ENCODE measurements at regions not wholly inside any gene's neighbourhood (a gene's known extent, or its start where the extent isn't known, plus 50 kb on each side); places are given as distances from the start of the nearest gene placed in this dataset.

- Histone ChIP-seq H3K9me2 (ENCODE audit: insufficient read depth, low read length) (no peaks in the 10 kb centered on the region), H2AFZ (ENCODE audit: low read depth, low read length) (no peak overlapping the region), H4K20me1 (ENCODE audit: insufficient read depth) (no peaks in the 10 kb centered on the region), H3K36me3 (ENCODE audit: insufficient read depth, low read length) (no peaks in the 10 kb centered on the region), H3K4me3 (ENCODE audit: low read length) (no peak overlapping the region), H3K27me3 (ENCODE audit: insufficient read depth, low read depth, low read length) (no peaks in the 10 kb centered on the region), H3F3A (ENCODE audit: insufficient read depth, low read length, poor library complexity, severe bottlenecking) (no peaks in the 10 kb centered on the region), H3K27ac (ENCODE audit: low read length) (no peak overlapping the region), H3K4me2 (ENCODE audit: low read length) (no peak overlapping the region), H3K79me2 (replicated peaks; ENCODE audit: insufficient read depth, low read length) (no peaks in the 10 kb centered on the region), H3K9ac (ENCODE audit: low read length) (no peak overlapping the region), H3K9me3 (ENCODE audit: low read length) (no peaks in the 10 kb centered on the region)
- TF ChIP-seq POLR2AphosphoS5 (IDR thresholded peaks at IDR 0.05) (no peak), TAF1 (IDR thresholded peaks at IDR 0.05; ENCODE audit: low read depth) (no peak), MXI1 (conservative IDR thresholded peaks at IDR 0.05; ENCODE audit: poor library complexity, severe bottlenecking) (no peak), EZH2 (IDR thresholded peaks at IDR 0.05; ENCODE audit: borderline replicate concordance, insufficient read depth, low read length, poor library complexity, severe bottlenecking) (no peak), REST (IDR thresholded peaks at IDR 0.05; ENCODE audit: borderline replicate concordance) (no peak), SMC3 (conservative IDR thresholded peaks at IDR 0.05; ENCODE audit: poor library complexity) (no peak), EP300 (conservative IDR thresholded peaks at IDR 0.05; ENCODE audit: poor library complexity, severe bottlenecking) (no peak), RAD21 (conservative IDR thresholded peaks at IDR 0.05) (no peak)
- TF ChIP-seq, protein P1, sequence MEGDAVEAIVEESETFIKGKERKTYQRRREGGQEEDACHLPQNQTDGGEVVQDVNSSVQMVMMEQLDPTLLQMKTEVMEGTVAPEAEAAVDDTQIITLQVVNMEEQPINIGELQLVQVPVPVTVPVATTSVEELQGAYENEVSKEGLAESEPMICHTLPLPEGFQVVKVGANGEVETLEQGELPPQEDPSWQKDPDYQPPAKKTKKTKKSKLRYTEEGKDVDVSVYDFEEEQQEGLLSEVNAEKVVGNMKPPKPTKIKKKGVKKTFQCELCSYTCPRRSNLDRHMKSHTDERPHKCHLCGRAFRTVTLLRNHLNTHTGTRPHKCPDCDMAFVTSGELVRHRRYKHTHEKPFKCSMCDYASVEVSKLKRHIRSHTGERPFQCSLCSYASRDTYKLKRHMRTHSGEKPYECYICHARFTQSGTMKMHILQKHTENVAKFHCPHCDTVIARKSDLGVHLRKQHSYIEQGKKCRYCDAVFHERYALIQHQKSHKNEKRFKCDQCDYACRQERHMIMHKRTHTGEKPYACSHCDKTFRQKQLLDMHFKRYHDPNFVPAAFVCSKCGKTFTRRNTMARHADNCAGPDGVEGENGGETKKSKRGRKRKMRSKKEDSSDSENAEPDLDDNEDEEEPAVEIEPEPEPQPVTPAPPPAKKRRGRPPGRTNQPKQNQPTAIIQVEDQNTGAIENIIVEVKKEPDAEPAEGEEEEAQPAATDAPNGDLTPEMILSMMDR (IDR thresholded peaks at IDR 0.05; ENCODE audit: poor library complexity, severe bottlenecking) = no peak
These were observed 265.1 kb upstream of the CAMK1G start for GRCh38 chr1:209318181-209319056.

GRCh38 chr1:209319057-209319432 is 264.5 kb upstream of the CAMK1G start:
- Histone ChIP-seq H2AFZ (ENCODE audit: low read depth, low read length) (no peak overlapping the region), H3K9me3 (ENCODE audit: low read length) (no peaks in the 10 kb centered on the region), H3K27ac (ENCODE audit: low read length) (no peak overlapping the region), H3F3A (ENCODE audit: insufficient read depth, low read length, poor library complexity, severe bottlenecking) (no peaks in the 10 kb centered on the region), H3K4me2 (ENCODE audit: low read length) (no peak overlapping the region), H3K9me2 (ENCODE audit: insufficient read depth, low read length) (no peaks in the 10 kb centered on the region), H3K27me3 (ENCODE audit: insufficient read depth, low read depth, low read length) (no peaks in the 10 kb centered on the region), H3K9ac (ENCODE audit: low read length) (no peak overlapping the region), H3K36me3 (ENCODE audit: insufficient read depth, low read length) (no peaks in the 10 kb centered on the region), H3K79me2 (replicated peaks; ENCODE audit: insufficient read depth, low read length) (no peaks in the 10 kb centered on the region), H3K4me3 (ENCODE audit: low read length) (no peak overlapping the region), H4K20me1 (ENCODE audit: insufficient read depth) (no peaks in the 10 kb centered on the region)
- TF ChIP-seq REST (IDR thresholded peaks at IDR 0.05; ENCODE audit: borderline replicate concordance) (no peak), POLR2AphosphoS5 (IDR thresholded peaks at IDR 0.05) (no peak), EZH2 (IDR thresholded peaks at IDR 0.05; ENCODE audit: borderline replicate concordance, insufficient read depth, low read length, poor library complexity, severe bottlenecking) (no peak), MXI1 (conservative IDR thresholded peaks at IDR 0.05; ENCODE audit: poor library complexity, severe bottlenecking) (no peak), SMC3 (conservative IDR thresholded peaks at IDR 0.05; ENCODE audit: poor library complexity) (no peak), EP300 (conservative IDR thresholded peaks at IDR 0.05; ENCODE audit: poor library complexity, severe bottlenecking) (no peak), RAD21 (conservative IDR thresholded peaks at IDR 0.05) (no peak), TAF1 (IDR thresholded peaks at IDR 0.05; ENCODE audit: low read depth) (no peak)
- TF ChIP-seq, protein P1 (IDR thresholded peaks at IDR 0.05; ENCODE audit: poor library complexity, severe bottlenecking) = no peak
